ENCODE measurements at regions not wholly inside any gene's neighbourhood (a gene's known extent, or its start where the extent isn't known, plus 50 kb on each side); places are given as distances from the start of the nearest gene placed in this dataset.

DNA sequence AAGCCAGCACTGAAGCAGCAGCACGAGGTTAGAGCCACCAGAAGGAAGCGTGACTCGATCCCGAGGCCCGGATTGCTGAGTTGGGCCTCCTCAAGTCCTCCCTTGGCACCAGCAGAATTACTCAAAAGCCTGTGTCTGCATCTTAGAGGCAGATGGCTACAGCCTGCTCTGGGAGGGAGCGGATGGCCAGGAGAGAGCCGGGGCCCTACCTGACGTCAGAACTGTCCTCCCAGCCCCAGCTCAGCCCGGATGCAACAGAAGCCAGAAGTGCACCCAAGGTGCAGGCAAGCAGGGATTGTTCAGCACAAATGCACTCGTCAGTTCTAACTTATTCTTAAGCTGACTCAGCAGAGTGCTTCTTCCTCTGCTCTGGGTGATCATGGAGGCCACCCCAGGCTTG is 155.5 kb upstream of the RPS6KA2 start (continued):
- TF ChIP-seq, protein P1, sequence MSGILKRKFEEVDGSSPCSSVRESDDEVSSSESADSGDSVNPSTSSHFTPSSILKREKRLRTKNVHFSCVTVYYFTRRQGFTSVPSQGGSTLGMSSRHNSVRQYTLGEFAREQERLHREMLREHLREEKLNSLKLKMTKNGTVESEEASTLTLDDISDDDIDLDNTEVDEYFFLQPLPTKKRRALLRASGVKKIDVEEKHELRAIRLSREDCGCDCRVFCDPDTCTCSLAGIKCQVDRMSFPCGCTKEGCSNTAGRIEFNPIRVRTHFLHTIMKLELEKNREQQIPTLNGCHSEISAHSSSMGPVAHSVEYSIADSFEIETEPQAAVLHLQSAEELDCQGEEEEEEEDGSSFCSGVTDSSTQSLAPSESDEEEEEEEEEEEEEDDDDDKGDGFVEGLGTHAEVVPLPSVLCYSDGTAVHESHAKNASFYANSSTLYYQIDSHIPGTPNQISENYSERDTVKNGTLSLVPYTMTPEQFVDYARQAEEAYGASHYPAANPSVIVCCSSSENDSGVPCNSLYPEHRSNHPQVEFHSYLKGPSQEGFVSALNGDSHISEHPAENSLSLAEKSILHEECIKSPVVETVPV (CRISPR knock-in tag; IDR thresholded peaks at IDR 0.05), result no peak
- TF ChIP-seq, protein P2, sequence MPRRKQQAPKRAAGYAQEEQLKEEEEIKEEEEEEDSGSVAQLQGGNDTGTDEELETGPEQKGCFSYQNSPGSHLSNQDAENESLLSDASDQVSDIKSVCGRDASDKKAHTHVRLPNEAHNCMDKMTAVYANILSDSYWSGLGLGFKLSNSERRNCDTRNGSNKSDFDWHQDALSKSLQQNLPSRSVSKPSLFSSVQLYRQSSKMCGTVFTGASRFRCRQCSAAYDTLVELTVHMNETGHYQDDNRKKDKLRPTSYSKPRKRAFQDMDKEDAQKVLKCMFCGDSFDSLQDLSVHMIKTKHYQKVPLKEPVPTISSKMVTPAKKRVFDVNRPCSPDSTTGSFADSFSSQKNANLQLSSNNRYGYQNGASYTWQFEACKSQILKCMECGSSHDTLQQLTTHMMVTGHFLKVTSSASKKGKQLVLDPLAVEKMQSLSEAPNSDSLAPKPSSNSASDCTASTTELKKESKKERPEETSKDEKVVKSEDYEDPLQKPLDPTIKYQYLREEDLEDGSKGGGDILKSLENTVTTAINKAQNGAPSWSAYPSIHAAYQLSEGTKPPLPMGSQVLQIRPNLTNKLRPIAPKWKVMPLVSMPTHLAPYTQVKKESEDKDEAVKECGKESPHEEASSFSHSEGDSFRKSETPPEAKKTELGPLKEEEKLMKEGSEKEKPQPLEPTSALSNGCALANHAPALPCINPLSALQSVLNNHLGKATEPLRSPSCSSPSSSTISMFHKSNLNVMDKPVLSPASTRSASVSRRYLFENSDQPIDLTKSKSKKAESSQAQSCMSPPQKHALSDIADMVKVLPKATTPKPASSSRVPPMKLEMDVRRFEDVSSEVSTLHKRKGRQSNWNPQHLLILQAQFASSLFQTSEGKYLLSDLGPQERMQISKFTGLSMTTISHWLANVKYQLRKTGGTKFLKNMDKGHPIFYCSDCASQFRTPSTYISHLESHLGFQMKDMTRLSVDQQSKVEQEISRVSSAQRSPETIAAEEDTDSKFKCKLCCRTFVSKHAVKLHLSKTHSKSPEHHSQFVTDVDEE (CRISPR knock-in tag; IDR thresholded peaks at IDR 0.05), result no peak
- TF ChIP-seq TOX (CRISPR knock-in tag; IDR thresholded peaks at IDR 0.05; ENCODE audit: borderline replicate concordance) (no peak), GLIS3 (CRISPR knock-in tag; IDR thresholded peaks at IDR 0.05) (no peak)

DNA sequence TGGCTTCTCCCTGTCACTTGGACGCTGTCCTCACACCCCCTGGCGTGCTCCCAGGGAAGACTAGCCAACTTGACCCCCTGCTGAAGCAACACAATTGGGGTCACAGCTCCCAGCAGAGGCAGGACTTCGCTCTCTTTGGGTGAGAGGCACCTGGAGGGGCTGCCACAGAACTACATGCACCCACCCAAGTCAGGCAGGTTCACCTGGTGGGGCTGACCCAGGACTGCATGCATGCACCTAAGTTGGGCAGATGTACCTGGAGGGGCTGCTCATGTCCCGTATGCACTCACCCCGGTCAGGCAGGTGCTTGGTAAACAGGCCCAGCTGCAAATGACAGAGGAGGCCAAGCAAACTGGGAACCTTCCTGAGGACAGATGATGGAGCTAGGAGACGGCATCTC is 154.3 kb upstream of the RPS6KA2 start:
- TF ChIP-seq RARB (CRISPR knock-in tag; IDR thresholded peaks at IDR 0.05) (no peak), POU6F1 (CRISPR knock-in tag; IDR thresholded peaks at IDR 0.05; ENCODE audit: borderline replicate concordance, low read depth) (no peak), CREB5 (CRISPR knock-in tag; IDR thresholded peaks at IDR 0.05; ENCODE audit: low read depth) (no peak), ZNF70 (CRISPR knock-in tag; IDR thresholded peaks at IDR 0.05) (no peak), ZNF8 (CRISPR knock-in tag; IDR thresholded peaks at IDR 0.05) (no peak), ZNF565 (CRISPR knock-in tag; conservative IDR thresholded peaks at IDR 0.05; ENCODE audit: low read depth) (no peak), PPARA (CRISPR knock-in tag; IDR thresholded peaks at IDR 0.05; ENCODE audit: borderline replicate concordance) (no peak), ISL1 (CRISPR knock-in tag; IDR thresholded peaks at IDR 0.05) (no peak), TCF4 (CRISPR knock-in tag; IDR thresholded peaks at IDR 0.05; ENCODE audit: borderline replicate concordance) (no peak), ZFP3 (CRISPR knock-in tag; IDR thresholded peaks at IDR 0.05) (no peak), OSR1 (CRISPR knock-in tag; IDR thresholded peaks at IDR 0.05) (no peak), CSDC2 (CRISPR knock-in tag; IDR thresholded peaks at IDR 0.05) (no peak), SNAI2 (CRISPR knock-in tag; IDR thresholded peaks at IDR 0.05) (no peak), ZC3H10 (CRISPR knock-in tag; IDR thresholded peaks at IDR 0.05) (no peak), ZFP30 (CRISPR knock-in tag; IDR thresholded peaks at IDR 0.05) (no peak), TOX (CRISPR knock-in tag; IDR thresholded peaks at IDR 0.05; ENCODE audit: borderline replicate concordance) (no peak)
- TF ChIP-seq, protein P3, sequence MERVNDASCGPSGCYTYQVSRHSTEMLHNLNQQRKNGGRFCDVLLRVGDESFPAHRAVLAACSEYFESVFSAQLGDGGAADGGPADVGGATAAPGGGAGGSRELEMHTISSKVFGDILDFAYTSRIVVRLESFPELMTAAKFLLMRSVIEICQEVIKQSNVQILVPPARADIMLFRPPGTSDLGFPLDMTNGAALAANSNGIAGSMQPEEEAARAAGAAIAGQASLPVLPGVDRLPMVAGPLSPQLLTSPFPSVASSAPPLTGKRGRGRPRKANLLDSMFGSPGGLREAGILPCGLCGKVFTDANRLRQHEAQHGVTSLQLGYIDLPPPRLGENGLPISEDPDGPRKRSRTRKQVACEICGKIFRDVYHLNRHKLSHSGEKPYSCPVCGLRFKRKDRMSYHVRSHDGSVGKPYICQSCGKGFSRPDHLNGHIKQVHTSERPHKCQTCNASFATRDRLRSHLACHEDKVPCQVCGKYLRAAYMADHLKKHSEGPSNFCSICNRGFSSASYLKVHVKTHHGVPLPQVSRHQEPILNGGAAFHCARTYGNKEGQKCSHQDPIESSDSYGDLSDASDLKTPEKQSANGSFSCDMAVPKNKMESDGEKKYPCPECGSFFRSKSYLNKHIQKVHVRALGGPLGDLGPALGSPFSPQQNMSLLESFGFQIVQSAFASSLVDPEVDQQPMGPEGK (CRISPR knock-in tag; IDR thresholded peaks at IDR 0.05; ENCODE audit: borderline replicate concordance), result no peak
- TF ChIP-seq, protein P1 (CRISPR knock-in tag; IDR thresholded peaks at IDR 0.05), result no peak
- TF ChIP-seq, protein P2 (CRISPR knock-in tag; IDR thresholded peaks at IDR 0.05), result no peak
- ATAC-seq, result no peak

Measured in SK-N-SH treated with all-trans-retinoic acid at 6 μM for 48 hours (cell line).